Activated naive CD4-positive, alpha-beta T cell treated with anti-CD3 and anti-CD28 coated beads, Interleukin-2, amount 50 U/mL, for 24 hours (primary cell): ENCODE measurements at regions not wholly inside any gene's neighbourhood (a gene's known extent, or its start where the extent isn't known, plus 50 kb on each side); places are given as distances from the start of the nearest gene placed in this dataset.
"Not testable (repeated sequence)": the region's sequence is repeated elsewhere in the genome, so short reads cannot be mapped to it uniquely, and the experiment has no call there.

Source experiments
- H3K27ac Mint-ChIP-seq: one replicate; pipeline ENCODE4 v1.8.0; 2021; ENCODE audit warnings: mild to moderate bottlenecking, mixed read lengths
- H3K27me3 Mint-ChIP-seq: one replicate; pipeline ENCODE4 v1.8.0; 2021; ENCODE audit warnings: mixed read lengths
- H3K36me3 Mint-ChIP-seq: one replicate; pipeline ENCODE4 v1.8.0; 2021; ENCODE audit warnings: mixed read lengths
- H3K4me1 Mint-ChIP-seq: one replicate; pipeline ENCODE4 v1.8.0; 2021; ENCODE audit warnings: mixed read lengths
- H3K4me3 Mint-ChIP-seq: one replicate; pipeline ENCODE4 v1.8.0; 2021; ENCODE audit warnings: mild to moderate bottlenecking, mixed read lengths
- H3K9me3 Mint-ChIP-seq: one replicate; pipeline ENCODE4 v1.8.0; 2021; ENCODE audit warnings: mixed read lengths

DNA sequence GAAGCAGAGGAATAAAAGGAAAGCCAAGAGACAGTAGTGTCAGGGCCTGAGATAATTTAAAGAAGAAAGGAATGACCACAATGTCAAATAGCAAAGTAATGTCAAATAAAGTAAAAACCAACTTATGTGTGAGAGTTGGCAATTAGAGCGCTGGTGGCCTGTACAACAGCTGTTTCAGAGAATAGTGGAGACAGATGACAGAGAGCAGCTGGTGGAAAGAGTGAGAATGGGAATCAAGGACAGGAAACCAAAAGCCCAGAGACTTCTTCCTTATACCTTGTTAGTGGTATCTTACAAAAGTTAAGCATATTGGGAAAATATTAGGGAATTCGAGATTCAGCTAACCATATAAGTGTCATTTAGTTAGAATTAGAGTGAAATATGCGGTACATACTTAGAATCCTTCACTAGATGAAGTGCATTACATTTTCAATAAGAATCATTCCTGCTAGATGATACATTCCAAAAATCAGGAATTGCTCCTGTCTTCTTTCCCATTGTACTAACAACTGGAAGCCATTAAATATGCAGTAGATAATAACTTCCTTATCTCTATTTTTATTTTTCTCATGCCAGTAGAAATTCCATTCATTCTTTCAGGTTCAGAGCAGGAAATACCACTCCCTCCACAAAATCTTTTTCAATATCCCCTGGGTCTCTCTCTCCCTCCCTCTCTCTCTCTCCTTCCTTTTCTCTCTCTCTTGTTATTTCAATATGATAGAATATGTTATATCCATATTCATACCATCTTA lies 525.4 kb downstream of the CENPC start:
- Mint-ChIP-seq H3K27ac (no peak overlapping the region), H3K4me1 (no peaks in the 10 kb centered on the region), H3K4me3 (no peak overlapping the region), H3K9me3 (peaks cover 15% of the 10 kb centered on the region), H3K27me3 (no peaks in the 10 kb centered on the region), H3K36me3 (no peaks in the 10 kb centered on the region)

DNA sequence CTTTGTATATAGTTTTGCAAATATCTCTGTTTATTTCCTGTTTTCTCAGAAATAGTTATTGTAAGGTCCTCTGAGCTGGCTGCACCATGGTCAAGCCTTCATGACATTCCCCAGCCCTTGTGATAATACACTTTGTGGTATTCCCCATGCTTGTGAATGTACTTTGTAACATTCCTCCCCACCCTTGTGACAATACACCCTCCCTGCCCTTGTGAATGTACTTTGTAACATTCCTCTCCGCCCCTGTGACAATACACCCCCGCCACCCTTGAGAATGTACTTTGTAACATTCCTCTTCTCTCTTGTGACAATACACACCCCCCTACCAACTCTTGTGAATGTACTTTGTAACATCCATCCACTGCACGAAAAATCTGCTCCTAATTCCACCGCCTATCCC lies 530.7 kb downstream of the CENPC start:
- Mint-ChIP-seq H3K27me3 (no peaks in the 10 kb centered on the region), H3K4me3 (no peak overlapping the region), H3K36me3 (no peaks in the 10 kb centered on the region), H3K27ac (no peak overlapping the region), H3K4me1 (no peaks in the 10 kb centered on the region), H3K9me3 (peaks cover 19% of the 10 kb centered on the region)

DNA sequence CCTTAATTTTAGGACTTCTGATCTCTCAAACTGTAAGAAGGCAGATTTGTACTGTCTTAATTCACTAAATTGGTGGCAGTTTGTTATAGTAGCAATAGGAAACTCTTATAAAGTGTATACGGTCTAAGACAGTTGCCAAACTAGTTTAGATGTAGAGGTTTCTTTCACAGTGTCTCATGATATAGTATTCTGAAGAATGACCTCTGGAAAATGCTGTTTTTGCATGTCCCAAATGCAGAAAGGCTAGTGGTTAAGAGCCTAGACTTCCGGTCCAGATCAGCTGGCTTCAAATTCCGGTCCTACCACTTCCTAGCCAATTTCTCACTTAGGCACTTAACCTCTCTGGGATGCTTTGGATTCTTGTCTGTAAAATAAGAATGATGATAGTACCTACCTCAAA lies 538.5 kb downstream of the CENPC start:
- Mint-ChIP-seq H3K4me3 (no peak overlapping the region), H3K27ac (no peak overlapping the region), H3K9me3 (peaks cover 9% of the 10 kb centered on the region), H3K4me1 (no peaks in the 10 kb centered on the region), H3K27me3 (no peaks in the 10 kb centered on the region), H3K36me3 (no peaks in the 10 kb centered on the region)

DNA sequence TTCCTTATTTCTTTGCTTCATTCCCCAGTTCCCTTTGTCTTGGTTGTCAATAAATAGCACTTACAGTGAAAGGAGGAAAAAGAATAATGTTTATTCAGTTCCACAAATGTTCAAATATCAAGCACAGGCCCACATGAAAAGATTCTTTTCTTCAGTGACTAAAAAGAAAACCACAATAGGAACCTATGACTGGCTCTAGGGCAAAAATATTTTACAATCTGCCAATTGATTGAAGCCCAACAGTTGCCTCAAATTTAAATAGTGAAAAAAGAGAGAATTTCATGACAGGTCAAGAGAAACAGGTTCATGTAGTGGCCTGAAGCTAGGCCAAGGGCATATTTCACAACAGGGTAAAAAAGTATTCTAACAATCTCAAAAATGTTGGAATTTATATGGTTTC lies 553.8 kb downstream of the CENPC start:
- Mint-ChIP-seq H3K27ac (no peak overlapping the region), H3K4me1 (no peaks in the 10 kb centered on the region), H3K36me3 (no peaks in the 10 kb centered on the region), H3K4me3 (no peak overlapping the region), H3K9me3 (peaks cover 6% of the 10 kb centered on the region), H3K27me3 (no peaks in the 10 kb centered on the region)

DNA sequence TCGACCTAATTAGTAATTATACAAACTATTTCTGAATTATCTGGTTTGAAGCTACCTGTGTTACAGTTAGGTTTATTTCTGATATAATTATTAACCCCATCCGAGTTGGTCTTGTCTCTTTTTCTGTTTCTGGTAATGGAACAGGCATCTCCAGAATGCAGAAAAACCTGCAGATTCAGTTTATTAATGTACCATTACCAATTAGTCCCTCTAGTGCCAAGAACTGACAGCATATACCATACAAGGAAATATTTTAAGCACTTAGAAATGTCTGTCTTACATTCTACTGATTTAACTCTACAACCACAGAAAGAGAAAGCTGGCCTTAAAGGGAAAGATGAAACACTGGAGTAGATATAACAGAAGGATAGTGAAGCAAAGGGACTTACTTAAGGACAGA lies 570.6 kb downstream of the CENPC start:
- H3K27me3 Mint-ChIP-seq: no peaks in the 10 kb centered on the region
- H3K36me3 Mint-ChIP-seq: no peaks in the 10 kb centered on the region
- no peaks in the 10 kb centered on the region for H3K4me1 Mint-ChIP-seq
- no peaks in the 10 kb centered on the region for H3K9me3 Mint-ChIP-seq
- H3K27ac Mint-ChIP-seq: no peak overlapping the region
- H3K4me3 Mint-ChIP-seq: no peak overlapping the region

DNA sequence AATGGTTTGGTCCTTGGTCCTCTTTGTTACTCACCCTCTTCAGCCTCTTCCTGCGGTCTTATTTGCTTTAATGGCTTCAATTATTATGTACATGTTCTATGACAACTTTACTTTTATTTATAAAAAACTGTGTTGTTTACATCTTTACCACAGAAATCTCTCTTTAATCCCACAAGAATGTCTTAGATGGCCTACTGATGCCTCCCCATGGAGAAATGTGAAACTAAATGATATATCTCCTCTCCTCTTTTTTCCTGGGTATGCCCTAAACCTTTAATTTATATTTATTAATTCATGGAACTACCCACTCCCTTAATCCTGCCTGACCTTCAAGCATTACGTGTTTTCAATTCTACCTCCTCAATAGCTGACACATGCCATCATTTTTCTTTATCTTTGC lies 573.2 kb downstream of the CENPC start:
- no peaks in the 10 kb centered on the region for H3K36me3 Mint-ChIP-seq
- H3K27ac Mint-ChIP-seq: no peak overlapping the region
- H3K4me1 Mint-ChIP-seq: no peaks in the 10 kb centered on the region
- H3K27me3 Mint-ChIP-seq: no peaks in the 10 kb centered on the region
- no peak overlapping the region for H3K4me3 Mint-ChIP-seq
- H3K9me3 Mint-ChIP-seq: no peaks in the 10 kb centered on the region

DNA sequence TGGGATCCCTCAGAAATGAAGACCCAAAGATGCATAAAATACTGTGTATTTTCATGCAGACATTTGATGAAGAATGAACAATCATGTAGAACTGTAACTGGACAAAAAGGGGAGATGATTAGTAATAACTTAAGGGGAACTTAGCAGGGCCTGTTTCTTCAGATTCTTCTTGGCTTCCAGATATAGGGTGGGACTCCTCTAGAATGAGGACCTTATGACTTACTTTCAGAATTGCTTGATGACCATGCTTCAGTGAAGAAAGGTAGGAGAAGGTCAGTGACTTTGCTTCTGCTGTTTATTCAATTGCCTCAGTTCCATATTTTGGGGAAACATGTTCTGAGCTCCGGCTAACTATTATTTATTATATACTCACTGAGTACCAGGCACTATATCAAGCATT lies 580.8 kb downstream of the CENPC start:
- H3K36me3 Mint-ChIP-seq: no peaks in the 10 kb centered on the region
- H3K27me3 Mint-ChIP-seq: no peaks in the 10 kb centered on the region
- no peak overlapping the region for H3K4me3 Mint-ChIP-seq
- no peak overlapping the region for H3K27ac Mint-ChIP-seq
- no peaks in the 10 kb centered on the region for H3K9me3 Mint-ChIP-seq
- no peaks in the 10 kb centered on the region for H3K4me1 Mint-ChIP-seq

DNA sequence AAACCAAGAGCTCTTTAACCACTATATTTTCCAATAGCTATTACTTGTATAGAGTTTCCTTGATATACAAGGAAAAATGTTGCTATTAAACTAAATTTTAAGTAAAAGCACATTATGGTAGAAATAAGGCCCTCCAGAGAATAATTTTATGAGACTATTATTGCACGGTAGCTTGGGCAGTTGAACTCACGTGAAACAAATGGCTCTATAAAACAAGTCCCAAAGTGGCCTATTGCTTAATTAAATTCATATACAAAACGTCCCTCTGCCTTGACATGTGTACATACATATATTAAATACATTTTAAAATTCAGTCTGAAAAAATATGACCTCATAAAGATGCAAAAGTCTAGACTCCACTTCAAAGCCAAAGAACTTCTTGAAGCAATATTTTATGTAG lies 582.2 kb downstream of the CENPC start:
- no peak overlapping the region for H3K4me3 Mint-ChIP-seq
- H3K9me3 Mint-ChIP-seq: no peaks in the 10 kb centered on the region
- no peaks in the 10 kb centered on the region for H3K4me1 Mint-ChIP-seq
- H3K36me3 Mint-ChIP-seq: no peaks in the 10 kb centered on the region
- H3K27me3 Mint-ChIP-seq: no peaks in the 10 kb centered on the region
- H3K27ac Mint-ChIP-seq: no peak overlapping the region

DNA sequence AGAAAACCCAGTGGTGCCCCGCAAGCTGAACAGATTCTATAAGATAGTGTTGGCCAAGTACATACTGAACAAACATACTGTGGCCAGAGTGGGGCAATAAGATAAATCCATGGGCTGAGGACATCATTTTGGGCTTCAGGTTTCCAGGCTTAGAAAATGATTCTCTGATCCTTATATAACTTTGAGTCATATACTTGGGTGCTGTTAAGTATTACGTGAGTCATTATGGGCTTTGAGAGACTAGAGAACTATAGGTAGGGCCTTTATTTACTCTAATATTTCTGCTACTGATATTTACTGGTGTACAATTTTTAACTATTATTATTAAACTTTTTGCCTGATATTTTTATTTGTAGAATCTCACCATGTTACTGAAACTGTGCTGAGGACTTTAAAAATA lies 586.1 kb downstream of the CENPC start:
- no peaks in the 10 kb centered on the region for H3K9me3 Mint-ChIP-seq
- no peak overlapping the region for H3K27ac Mint-ChIP-seq
- H3K4me3 Mint-ChIP-seq: no peak overlapping the region
- H3K27me3 Mint-ChIP-seq: no peaks in the 10 kb centered on the region
- H3K4me1 Mint-ChIP-seq: no peaks in the 10 kb centered on the region
- no peaks in the 10 kb centered on the region for H3K36me3 Mint-ChIP-seq

DNA sequence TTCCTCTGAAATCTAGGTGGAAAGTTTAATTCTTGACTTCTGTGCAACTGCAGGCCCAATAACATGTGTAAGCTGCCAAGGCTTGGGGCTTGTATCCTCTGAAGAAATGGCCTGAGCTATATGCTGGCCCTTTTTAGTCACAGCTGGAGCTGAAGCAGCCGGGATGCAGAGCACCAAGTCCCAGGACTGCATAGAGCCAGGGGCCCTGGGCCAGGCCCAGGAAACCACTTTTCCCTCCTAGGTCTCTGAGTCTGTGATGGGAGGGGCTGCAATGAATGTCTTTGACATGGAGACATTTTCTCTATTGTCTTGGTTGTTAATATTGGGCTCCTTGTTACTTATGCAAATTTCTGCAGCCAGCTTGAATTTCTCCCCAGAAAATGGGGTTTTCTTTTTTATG lies 588.5 kb downstream of the CENPC start:
- H3K27ac Mint-ChIP-seq: no peak overlapping the region
- no peaks in the 10 kb centered on the region for H3K36me3 Mint-ChIP-seq
- no peaks in the 10 kb centered on the region for H3K27me3 Mint-ChIP-seq
- H3K4me3 Mint-ChIP-seq: no peak overlapping the region
- no peaks in the 10 kb centered on the region for H3K4me1 Mint-ChIP-seq
- H3K9me3 Mint-ChIP-seq: peaks cover 2% of the 10 kb centered on the region

DNA sequence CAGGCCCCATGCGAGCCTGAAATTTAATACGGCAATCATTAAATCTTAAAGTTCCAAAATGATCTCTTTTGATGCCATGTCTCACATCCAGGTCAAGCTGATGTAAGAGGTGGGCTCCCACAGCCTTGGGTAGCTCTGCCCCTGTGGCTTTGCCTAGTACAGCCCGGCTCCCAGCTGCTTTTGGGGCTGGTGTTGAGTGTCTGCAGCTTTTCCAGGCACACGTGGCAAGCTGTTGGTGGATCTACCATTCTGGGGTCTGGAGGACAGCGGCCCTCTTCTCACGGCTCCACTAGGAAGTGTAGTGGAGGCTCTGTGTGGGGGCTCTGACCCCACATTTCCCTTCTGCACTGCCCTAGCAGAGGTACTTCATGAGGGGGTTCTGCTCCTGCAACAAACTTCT lies 588.9 kb downstream of the CENPC start:
- Mint-ChIP-seq H3K4me1 (no peaks in the 10 kb centered on the region), H3K4me3 (no peak overlapping the region), H3K36me3 (no peaks in the 10 kb centered on the region), H3K27ac (no peak overlapping the region), H3K27me3 (no peaks in the 10 kb centered on the region), H3K9me3 (peaks cover 6% of the 10 kb centered on the region)

DNA sequence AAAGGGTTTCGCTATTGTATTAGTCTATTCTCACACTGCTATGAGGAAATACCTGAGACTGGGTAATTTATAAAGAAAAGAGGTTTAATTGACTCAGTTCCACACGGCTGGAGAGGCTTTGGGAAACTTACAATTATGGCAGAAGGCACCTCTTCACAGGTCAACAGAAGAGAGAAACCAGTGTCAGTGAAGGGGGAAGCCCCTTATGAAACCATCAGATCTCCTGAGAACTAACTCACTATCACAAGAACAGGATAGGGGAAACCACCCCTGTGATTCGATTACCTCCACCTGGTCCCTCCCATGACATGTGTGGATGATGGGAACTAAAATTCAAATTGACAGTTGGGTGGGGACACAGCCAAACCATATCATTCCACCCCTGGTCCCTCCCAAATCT lies 589.5 kb downstream of the CENPC start:
- no peaks in the 10 kb centered on the region for H3K36me3 Mint-ChIP-seq
- peaks cover 7% of the 10 kb centered on the region for H3K9me3 Mint-ChIP-seq
- H3K27me3 Mint-ChIP-seq: no peaks in the 10 kb centered on the region
- H3K4me3 Mint-ChIP-seq: no peak overlapping the region
- H3K27ac Mint-ChIP-seq: no peak overlapping the region
- H3K4me1 Mint-ChIP-seq: no peaks in the 10 kb centered on the region

DNA sequence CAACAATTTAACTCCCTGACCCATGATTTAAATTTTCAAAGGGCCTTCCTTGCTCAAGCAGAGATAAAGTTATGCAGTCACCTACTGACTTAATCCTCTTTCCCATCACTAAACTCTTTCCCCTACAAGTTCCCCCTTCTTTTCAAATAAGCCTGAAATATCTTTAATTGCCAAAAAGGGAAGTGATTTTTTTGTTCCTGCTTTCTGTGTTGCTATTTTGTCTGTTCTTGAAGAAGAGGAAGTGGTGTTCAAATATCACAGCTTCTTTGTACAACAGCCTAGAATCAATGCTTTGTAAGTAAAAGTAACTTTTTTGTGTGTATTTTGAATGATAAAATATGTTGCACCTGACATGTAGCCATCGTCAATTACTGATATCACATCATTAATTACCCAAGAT lies 595.9 kb downstream of the CENPC start:
- H3K4me3 Mint-ChIP-seq: no peak overlapping the region
- H3K27ac Mint-ChIP-seq: no peak overlapping the region
- H3K36me3 Mint-ChIP-seq: no peaks in the 10 kb centered on the region
- no peaks in the 10 kb centered on the region for H3K4me1 Mint-ChIP-seq
- H3K9me3 Mint-ChIP-seq: peaks cover 7% of the 10 kb centered on the region
- H3K27me3 Mint-ChIP-seq: no peaks in the 10 kb centered on the region

DNA sequence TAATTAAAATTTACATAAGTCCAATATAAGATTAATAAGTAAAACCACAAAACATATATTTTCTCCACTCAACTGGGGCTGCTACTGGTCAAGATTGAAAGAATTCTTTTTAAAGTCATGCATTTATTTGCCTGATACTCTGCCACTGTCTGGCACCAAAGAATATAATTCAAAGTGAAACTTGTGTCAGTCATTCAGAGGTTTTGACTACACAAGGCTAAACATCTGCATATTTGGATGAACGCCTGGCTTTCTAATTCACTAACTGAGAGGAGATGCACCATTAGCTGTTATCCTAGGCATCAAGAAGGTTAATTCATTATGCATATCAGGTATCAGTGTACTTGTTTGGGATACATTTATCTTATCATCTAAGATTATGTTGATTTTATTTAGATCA lies 598.5 kb downstream of the CENPC start:
- Mint-ChIP-seq H3K27me3 (no peaks in the 10 kb centered on the region), H3K36me3 (no peaks in the 10 kb centered on the region), H3K4me3 (no peak overlapping the region), H3K4me1 (no peaks in the 10 kb centered on the region), H3K9me3 (peaks cover 10% of the 10 kb centered on the region), H3K27ac (no peak overlapping the region)

DNA sequence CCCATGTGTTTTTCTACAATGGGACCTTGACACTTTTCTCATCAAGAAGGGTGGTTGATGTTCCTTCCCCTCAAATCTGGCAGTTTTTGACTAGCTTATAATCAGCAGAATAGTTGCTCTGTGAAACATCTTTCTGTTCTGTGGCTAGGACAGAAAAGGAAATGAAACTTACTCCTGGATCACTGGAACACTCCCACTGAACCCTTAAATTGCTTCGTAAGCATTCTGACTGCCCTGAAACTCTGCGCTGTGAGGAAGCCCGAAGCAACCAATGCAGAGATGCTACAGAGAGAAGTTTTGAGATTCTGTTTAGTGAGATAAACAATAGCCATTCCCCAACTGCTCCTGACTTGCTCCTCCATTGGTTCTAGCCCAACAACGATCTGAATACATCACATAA lies 602.2 kb downstream of the CENPC start:
- H3K4me3 Mint-ChIP-seq: no peak overlapping the region
- H3K4me1 Mint-ChIP-seq: no peaks in the 10 kb centered on the region
- no peaks in the 10 kb centered on the region for H3K27me3 Mint-ChIP-seq
- no peaks in the 10 kb centered on the region for H3K36me3 Mint-ChIP-seq
- peaks cover 10% of the 10 kb centered on the region for H3K9me3 Mint-ChIP-seq
- no peak overlapping the region for H3K27ac Mint-ChIP-seq

DNA sequence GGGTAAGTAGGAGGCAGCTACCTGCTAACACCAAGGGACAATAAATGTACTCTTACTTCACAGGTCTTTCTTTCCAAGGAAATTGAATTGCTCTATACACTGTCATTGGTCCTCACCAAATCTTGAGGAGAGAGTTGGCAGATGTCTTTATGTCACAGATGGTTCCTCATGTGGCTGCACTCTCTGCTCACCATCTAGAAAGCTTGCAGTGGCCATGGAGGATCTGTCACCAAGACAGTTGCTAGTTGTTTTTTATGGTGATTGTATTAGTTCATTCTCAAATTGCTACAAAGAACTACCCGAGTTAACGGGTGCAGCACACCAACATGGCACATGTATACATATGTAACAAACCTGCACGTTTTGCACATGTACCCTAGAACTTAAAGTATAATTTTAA lies 613.3 kb downstream of the CENPC start:
- not testable (repeated sequence) for H3K9me3 Mint-ChIP-seq, H3K4me1 Mint-ChIP-seq, H3K27me3 Mint-ChIP-seq, H3K36me3 Mint-ChIP-seq, H3K4me3 Mint-ChIP-seq, H3K27ac Mint-ChIP-seq

DNA sequence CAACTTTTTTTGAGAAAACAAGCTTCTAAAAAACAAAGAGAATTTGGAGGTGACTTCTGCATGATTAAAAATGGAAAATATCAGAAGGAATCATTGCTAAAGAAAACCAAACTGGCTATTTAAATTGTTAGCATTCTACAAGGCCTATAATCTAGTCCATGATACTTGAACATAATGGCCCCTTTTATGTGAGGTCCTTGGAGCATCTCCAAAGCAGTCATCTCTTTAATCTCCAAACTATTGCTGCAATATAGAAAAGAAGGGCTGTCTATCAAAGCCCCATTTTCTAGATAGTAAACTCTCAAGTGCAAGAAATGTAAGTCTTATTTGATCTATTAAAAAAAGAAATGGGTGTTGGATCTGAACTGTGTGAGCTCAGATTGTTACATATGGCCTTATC lies 615.1 kb downstream of the CENPC start:
- Mint-ChIP-seq H3K27me3 (no peaks in the 10 kb centered on the region), H3K9me3 (no peaks in the 10 kb centered on the region), H3K36me3 (no peaks in the 10 kb centered on the region), H3K4me3 (no peak overlapping the region), H3K27ac (no peak overlapping the region), H3K4me1 (no peaks in the 10 kb centered on the region)
